Stimulated activated CD4-positive, alpha-beta T cell treated with anti-CD3 and anti-CD28 coated beads, Interleukin-4, amount 100 ng/mL, for 4 hours (primary cell): ENCODE measurements at regions not wholly inside any gene's neighbourhood (a gene's known extent, or its start where the extent isn't known, plus 50 kb on each side); places are given as distances from the start of the nearest gene placed in this dataset.

Source experiments
- DNase-seq, 2 experiments: peaks; one replicate each; pipeline ENCODE4 v3.0.0-alpha.2; 2020

DNA sequence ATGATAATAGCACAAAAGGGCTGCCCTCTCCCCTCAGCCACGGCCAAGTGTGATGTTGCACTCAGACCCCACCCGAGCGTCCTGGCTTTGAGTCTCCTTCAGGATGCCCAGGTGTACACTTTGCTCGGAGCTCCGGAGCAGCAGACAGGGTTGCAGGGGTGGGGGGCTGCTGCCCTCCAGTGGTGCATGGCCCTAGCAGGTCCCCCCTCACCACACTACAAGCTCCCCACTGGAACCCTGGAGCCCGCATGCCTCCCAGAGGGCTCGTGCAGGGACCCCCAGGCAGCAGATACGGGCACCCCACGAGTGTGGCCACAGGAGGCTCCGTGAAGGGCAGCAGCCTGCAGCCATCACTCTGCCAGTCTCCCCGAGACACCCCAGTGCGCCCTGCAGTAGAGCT is 69.9 kb upstream of the C14orf180 start:
- DNase-seq: no peak

GRCh38 chr14:104510216-104510615 is 69.3 kb upstream of the C14orf180 start:
- no peak for DNase-seq

DNA sequence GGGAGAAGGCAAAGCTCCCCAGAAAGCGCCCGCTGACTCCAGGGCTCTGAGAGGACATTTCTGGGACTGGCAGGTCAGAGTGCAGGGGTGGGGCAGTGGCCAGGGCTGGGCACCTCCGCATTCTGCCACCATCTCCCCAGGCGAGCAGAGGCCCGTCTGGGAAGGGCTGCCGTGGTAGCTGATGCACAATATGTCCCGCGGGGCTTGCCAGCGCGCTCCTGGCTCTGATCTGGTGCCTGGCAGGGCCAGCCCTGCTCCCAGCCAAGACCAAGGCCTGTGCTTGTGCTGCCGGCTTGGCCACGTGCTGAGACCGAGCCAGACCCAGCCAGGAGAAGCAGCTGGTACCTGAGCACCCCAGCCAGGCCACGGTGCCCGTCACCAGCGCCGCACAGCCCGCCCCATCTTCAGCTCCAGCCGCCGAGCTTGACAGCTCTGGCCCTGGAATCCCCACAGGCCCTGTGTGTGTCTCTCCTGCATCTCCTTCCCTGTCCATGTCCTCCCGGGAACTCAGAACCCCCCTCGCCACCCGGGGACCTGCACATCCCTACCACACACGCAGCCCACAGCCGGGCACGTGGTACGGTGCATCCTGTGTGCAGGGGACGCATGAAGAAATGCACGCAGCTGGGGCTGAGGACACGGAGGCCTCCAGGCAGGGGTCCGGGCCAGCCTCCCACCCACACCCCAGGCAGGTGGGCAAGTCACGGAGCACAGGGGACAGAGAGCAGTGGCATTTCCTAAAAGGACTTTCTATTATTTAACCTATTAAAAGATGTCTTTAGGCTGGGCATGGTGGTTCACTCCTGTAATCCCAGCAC is 68.6 kb upstream of the C14orf180 start:
- no peak for DNase-seq

DNA sequence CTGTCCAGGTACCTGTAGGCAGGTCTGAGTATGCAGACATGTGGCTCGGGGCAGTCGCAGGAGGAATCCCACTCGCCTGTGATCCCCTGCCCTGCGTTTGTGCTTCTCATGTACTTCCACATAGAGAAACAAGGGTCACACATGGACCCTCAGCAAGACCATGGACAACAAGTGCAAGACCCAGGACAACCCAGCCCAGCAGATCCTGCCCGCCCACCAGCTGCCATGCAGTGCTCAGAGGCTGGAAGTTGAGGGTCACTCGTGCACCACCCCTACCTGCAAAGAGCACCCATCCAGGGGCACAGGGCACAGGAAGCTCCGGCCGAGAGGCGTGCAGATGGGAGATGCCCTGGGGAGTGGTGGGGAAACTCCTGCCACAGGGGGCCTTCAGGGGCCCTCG is 67.5 kb upstream of the C14orf180 start:
- no peak for DNase-seq

DNA sequence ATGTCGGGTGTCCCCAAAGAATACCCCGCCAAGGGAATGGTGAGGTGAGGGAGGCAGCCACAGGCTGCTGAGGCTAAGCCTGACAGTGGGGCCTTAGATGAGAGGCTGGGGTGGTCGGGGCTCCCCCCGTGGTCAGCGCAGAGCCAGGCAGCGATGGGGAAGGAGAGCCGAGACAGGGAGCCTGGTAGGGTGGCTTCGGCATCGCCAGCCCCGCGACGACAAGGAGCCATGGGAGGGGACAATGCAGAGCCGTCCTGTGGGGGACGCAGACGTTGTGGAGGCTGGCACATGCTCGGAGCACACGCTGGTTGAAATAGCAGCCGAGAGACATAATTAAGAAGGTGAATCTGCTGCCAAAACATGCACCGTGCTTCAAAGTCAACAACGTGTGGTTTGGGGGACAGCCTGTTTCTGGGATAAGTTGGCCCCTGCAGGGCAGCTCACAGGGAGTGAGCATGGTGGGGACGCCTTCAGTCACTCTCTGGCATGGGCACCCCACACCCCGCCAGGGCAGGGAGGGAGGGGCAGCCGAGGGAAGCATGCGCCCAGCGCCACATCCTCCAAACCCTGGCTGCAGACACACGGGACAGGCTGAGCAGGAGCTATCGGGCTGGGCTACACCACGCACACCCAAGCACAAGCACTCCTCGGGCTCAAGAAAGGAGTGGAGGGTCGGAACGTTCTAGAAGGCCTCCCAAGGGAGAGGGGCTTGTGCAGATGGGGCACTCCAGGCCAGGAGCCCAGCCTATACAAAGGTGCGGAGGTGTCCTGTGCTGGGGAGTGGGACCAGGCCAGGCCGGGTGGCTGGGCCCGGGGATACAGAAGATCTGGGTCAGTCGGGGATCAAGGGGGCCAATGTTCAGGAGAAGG is 66.6 kb upstream of the C14orf180 start:
- DNase-seq: no peak

GRCh38 chr14:104513641-104514046 is 65.9 kb upstream of the C14orf180 start:
- no peak for DNase-seq

DNA sequence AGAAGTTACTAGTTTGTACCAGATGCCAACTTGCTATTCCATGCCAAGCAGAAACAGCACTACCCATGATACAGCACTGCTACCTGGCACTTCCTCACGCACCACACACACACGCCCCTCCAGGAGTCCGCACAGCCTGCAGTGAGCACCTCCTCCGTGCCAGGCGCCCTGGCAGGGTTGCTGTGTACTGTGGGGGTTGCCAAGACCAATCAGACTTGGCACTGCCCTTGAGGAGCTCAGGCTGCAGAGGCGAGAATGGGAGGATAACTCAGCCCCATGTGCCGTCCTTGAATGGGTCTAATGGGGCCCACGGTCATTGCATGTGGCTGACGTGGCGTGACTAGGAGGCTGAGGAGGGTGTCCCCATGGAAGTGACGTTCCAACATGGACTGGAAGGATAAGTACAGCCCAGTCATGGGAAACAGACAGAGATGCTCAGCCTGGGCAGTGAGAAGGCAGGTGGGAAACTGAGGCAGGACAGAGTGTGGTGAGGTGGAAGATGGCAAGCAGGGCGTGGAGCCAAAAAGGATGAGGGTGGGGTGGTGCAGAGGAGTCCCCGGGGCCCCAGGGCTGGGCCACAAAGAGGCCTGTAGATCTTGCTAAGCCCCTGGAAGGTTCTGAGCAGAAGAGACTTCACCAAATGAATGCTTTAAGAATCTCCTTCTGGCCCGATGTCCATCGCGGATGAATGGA is 65.3 kb upstream of the C14orf180 start:
- DNase-seq: no peak

DNA sequence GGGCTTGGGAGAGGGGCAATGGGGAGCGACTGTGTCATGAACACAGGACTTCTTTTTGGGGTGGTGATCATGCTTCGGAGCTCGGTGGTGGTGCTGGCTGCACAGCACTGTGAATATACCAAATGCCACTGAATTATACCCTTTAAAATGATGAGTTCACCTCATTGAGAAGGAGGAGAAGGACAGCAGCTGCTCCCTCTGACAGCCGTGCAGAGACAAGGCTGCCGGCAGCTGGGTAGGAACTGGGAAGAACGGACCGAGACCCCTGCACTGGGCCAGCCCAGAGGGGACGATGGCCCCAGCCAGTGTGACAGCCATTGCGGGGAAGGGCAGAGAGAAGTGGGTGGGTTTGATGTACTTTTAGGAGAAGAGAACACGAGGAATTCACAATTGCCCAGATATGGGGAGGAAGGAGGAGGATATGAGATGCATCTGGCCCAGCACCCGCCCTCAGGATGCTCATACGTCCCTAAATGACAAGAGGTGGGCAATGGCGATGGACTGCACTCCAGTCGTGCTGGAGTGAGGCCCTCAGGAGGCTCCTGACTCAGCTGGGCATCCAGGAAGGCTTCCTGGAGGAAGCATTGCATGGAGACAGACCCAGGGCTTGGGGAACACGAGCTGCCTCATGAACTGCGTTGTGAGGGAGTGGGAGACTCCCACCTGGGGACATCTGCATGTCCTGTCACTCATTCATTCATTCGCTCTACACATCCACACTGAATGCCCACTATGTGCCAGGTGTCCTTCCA is 64.3 kb upstream of the C14orf180 start:
- no peak for DNase-seq

GRCh38 chr14:104515811-104516780 is 63.5 kb upstream of the C14orf180 start:
- DNase-seq: no peak

GRCh38 chr14:104516906-104517305 is 62.7 kb upstream of the C14orf180 start:
- no peak for DNase-seq

DNA sequence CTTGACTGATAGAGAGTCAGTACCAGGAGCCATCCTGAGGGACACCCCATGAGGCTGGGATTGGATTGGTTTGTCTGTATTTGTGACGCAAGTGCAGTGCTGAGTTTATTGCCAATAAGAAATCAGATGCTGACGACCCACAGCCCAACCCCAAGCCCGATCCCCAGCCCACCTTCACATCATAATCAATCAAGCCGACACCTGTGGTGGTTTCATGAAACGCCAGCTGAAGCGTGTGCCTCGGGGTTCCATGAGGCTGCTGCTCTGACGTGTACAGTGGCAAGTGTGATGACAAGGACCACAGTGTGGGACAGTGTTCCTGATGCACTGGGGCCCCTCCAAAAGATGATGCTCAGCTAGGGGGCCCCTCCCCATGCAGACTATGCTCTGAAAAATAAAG is 62.1 kb upstream of the C14orf180 start:
- DNase-seq: no peak

GRCh38 chr14:104517867-104518266 is 61.7 kb upstream of the C14orf180 start:
- no peak for DNase-seq

GRCh38 chr14:104518659-104519350 is 60.8 kb upstream of the C14orf180 start:
- DNase-seq: no peak

DNA sequence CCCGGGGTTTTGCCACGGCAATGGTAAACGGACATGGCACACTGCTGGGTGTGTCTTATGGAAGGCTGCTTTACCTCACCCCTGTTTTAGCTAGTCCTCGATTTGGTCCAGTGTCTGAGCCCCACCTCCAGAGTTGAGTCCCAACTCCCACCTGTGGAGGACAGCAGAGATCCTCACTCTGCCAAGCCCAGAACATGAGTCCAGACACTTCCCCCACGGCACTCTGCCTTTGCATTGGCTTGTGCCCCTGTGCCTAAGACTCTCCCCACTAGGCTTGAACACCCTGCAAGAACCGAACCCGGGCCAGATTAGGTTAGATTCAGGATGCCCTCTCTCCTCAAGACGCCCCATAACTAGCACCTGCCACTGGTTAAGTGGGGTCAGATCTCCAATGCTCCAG is 59.8 kb upstream of the C14orf180 start:
- DNase-seq: no peak

GRCh38 chr14:104520620-104521410 is 58.7 kb upstream of the C14orf180 start:
- no peak for DNase-seq

DNA sequence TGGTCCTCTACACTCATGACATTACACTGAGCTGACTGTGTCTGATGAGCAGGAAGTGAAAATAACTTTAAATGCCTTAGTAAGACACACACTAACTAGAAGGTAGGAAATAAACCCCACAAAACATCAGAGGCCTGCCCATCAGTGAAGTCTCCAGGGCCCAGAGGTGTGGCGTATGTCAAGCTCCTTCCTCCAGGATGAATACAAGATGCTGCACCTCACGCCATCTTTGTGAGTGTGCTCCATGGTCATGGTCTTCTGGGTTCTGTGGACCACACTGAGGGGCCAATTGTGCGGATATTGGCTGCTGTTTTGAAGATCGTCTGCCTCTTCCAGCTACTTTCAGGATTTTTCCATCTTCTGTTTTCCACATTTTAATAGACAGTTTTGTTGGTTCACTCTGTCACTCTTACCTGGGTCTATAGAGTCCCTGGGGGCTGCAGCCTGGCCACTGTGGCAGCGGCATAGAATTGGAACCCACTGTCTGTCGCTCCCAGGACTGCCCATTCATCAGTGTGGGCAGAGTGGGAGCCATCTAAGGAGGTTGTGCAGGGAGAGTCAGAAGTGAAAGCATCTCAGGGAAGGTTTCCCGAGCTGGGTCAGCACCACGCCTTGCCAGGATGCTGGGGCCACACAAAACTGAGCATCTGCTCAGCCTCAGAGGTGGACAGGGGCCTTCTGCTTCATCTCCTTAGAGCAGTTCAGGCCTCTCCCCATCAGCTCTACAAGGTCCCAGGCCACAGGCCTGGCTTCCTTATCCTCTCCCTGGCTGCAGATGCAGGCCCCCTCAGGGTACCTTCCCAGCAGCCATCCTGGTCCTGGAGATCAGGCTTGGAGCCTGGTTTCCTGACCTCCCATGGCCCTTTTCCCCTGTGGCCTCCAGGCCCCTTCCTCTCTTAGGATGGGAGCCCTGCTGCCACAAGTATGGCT is 57.5 kb upstream of the C14orf180 start:
- no peak for DNase-seq

- no peak for DNase-seq
These were observed 56.5 kb upstream of the C14orf180 start for GRCh38 chr14:104522926-104523545.

DNA sequence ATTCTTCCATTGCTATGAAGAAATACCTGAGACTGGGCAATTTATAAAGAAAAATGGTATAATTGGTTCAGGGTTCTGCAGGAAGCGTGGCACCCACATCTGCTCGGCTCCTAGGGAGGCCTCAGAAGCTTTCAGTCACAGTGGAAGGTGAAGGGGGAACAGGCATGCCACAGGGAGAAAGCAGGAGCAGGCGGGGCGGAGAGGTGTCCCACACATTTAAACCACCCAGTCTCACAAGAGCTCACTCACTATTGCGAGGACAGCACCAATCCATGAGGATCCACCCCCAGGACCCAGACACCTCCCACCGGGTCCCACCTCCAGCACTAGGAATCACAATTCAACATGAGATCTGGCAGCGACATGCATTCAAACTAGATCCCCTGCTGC is 56.0 kb upstream of the C14orf180 start:
- no peak for DNase-seq
